AG08395 (cell line): ENCODE measurements at regions not wholly inside any gene's neighbourhood (a gene's known extent, or its start where the extent isn't known, plus 50 kb on each side); places are given as distances from the start of the nearest gene placed in this dataset.
"Not testable (repeated sequence)": the region's sequence is repeated elsewhere in the genome, so short reads cannot be mapped to it uniquely, and the experiment has no call there.

ENCODE experiments used
- DNase-seq: peaks from one replicate; pipeline ENCODE4 v3.0.0; 2012; ENCODE audit warnings: mixed read lengths, low spot score

DNA sequence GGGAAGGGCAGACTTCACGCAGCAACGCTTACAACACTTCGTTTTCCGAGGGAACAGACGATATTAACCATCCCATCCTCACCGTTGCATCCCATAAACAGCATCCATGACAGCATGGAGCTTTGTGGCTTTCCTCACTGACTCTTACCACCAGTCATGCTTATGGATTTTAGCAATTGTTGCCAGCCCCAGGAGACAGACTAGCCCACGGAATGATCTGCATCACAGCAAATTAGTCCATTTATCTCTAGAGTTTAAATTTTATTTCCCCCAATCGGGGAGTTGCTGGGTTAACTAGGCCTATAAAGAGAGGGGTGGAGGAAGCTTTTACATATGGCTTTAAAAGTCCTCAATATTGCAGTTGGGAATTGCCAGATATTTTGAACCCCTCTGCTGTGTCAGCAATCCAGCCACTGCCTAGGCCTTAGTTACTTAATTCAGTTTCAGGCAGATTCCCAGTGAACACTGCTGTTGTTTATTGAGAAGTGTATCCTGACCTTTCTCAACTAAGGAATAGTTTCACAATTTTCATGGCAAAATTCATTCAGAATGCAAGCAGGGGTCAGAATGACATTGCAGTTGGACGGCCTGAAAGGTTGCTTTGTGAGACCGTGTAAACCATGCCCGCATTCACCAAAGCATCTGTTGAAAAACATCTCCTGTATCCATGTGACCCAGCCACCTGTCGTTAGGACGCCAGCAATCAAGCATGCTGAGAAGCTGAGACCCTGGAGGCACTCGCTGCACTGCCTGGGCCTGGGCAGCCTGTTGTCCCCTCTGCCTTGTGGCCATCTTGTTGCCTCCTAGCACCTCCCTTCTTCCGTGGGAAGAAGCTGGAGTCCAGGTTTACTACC is 397.4 kb upstream of the TPM1 start:
- peak; percentile 53 for DNase-seq

DNA sequence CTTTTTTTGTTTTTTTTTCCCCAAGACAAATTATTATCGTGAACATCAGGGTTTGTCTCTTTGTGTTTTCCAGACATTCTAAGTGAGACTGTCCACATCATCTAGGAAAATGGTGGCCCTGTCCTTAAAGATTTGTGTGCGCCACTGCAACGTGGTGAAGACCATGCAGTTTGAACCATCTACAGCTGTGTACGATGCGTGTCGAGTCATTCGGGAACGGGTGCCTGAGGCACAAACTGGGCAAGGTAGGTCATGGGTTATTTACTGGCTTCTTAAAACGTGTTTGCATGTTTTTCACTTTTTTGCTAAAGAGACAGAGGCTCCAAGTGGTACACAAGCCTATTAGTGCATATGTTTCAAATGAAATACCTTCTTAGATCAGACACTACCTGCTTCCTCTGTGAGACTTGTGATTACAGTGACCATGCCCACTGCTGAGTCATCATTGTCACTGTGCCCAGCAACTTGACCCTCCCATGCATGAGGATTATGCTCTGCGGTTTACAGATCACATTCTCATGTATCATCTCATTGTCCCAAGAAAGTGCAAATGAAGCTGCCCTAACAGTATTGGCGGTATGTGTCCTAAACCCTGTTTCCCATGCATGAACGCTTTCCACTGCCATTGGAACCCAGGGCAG is 395.2 kb upstream of the TPM1 start:
- DNase-seq: peak; percentile 84

DNA sequence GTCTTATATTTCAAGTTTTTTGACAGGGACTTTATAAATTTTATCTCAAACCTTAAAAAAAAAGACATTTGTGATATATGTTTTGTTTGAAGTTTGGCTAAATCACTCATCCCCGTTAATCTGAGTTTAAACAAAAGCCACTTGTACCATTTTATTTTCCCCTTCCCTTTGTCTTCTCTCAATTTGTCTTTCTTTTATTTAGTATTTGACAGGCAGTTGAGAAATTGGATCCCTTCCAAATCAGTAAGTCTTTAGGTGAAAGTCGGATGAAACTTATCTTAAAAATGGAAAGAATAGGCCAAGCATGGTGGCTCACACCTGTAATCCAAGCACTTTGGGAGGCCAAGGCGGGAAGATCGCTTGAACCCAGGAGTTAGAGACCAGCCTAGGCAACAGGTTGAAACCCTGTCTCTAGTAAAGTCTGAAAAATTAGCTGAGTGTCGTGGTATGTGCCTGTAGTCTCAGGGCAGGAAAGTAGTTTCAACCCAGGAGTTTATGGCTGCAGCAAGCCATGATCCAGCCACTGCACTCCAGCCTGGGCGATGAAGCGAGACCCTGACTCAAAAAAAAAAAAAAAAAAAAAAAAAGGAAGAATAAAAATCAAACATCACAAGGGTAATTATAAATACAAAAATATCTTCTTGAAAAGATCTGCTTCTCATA is 394.6 kb upstream of the TPM1 start:
- no peak for DNase-seq

DNA sequence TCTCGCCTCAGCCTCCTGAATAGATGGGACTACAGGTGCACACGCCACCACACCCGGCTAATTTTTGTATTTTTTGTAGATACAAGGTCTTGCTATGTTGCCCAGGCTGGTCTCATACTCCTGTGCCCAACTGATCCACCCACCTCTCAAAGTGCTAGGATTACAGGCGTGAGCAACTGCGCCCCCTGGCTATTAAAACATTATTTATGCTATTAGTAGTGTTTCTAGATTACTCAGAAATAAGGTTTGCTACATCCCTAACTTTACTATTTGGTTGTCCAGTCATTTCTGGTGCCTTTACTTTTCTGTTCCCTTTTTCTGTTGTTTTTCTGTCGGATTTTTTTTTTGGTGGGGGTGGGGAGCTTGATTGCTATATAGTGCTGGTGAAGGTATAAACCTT is 393.6 kb upstream of the TPM1 start:
- no peak for DNase-seq

DNA sequence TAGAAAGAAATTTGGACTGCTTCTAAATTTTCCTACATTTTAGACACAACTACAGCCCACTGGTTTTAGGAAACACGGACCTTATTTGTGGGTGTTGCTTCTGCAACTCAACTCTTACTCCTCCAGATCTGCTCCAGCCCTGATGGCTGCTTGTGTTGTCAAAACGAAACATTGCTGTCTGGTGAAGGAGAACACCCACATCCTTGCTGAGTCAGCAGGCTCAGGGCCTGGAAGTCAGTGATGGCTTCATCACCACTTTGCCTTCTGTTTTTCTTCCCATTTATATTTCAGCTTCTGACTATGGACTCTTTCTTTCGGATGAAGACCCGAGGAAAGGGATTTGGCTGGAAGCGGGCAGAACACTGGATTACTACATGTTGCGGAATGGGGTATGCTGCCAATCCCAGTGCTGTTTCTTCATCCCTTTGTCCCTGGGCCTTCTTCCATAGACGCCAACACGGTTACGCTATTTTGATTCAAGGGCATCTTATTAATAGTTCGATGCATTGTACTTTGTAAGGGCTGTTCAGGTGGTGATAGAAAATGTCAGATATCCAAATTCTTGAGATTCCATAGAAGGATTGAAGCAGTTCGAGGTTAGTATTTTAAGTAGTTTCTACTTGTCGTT is 392.6 kb upstream of the TPM1 start:
- peak; percentile 46 for DNase-seq

DNA sequence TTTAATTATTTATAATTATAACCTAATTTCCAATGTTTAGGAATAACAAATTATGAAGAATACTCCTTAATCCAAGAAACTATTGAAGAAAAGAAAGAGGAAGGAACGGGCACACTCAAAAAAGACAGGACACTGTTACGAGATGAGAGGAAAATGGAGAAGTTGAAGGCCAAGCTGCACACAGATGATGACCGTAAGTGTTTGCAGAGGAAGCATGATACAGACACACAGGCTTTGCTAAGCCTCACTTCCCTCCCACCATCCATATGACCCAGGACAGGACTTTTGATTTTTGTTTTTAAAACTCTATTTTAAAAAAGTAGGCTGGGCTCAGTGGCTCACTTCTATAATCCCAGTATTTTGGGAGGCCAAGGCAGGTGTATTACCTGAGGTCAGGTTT is 389.4 kb upstream of the TPM1 start:
- no peak for DNase-seq

DNA sequence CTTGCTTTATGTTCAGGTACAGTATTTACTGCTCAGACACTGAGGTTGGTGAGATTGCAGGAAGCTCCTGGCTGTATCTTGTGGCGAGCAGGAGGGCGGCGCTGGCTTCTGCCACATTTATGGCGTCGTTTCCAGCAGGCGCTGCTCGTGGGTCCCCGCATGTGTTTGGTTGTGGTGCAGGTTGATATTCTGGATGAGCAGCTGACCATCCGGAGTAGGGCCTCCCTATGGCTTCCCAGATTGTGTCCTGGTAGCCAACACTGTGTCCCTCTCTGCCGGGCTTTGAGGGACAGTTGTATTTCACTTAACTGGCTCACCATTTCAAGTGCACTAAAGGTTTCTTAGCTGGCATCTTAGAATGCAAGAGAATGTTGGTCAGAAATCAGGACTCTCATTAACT is 386.5 kb upstream of the TPM1 start:
- DNase-seq: no peak

DNA sequence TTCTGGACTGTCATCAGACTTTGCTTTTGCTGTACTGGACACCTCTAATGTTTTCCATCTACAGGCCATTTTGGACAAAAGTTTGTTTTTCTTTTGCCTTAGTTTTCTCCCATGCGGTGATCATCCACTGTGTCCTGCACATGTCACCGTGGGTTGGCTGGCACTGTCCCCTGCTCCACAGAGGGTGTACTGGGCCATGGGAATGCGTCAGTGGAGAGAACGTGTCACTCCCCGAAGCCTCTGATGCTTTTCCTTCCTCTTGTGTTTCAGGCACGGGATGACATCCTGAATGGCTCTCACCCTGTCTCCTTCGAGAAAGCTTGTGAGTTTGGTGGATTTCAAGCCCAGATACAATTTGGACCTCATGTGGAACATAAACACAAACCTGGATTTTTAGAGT is 385.0 kb upstream of the TPM1 start:
- not testable (repeated sequence) for DNase-seq

DNA sequence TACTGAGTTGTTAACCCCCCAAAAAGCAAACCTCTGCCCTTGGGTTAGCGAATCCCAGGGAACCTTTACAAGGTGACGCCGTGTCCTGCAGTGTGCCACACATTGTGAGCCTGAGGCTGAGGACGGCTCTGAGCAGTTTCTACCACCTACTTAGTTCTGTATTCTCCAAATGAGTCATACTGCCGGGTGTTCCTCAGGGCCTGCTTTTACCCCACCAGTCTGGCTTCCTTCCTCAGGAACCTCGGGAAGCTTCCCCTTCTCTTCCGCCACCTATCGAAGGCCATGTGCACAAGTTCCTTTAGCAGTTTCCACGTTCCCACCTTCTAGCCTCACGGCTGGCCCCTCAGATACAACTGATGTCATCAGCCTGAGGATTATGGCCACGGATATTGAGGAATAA is 384.0 kb upstream of the TPM1 start:
- DNase-seq: no peak

DNA sequence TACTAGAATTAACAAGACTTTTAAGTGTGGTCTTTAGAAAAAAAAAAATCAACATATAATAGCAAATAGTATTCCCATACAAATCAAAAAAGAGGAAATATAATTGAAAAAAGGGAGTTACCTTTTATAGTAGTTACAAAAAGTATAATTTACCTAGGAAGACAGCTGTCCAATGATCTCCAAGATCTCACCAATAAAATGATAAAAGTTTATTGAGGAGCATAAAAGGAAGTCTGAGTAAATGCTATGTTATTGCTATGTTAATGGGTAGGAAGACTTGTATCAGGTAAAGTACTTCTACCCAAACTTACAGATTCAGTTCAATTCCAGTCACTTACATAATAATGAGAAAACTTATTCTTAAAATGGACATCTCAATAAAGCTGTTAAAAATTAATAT is 379.0 kb upstream of the TPM1 start:
- DNase-seq: no peak

DNA sequence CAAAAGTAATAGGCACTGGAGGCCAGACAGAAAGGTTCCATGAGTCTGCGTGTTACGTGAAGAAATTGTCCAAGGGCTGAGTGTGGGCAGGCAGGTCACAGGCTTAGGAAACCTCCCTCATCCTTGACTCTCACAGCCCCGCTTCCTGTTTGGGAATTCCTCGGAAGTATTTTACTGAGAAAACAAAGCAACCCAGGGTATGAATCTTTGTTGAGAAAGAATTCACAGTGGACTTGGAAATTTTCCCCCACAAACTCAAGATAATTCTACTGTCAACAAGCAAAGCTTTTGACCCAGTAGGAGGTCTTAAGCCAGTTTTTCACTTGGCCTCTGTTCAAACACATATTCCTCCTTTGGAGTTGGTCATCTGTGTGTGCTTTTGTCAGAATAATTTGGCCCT is 377.1 kb upstream of the TPM1 start:
- no peak for DNase-seq

DNA sequence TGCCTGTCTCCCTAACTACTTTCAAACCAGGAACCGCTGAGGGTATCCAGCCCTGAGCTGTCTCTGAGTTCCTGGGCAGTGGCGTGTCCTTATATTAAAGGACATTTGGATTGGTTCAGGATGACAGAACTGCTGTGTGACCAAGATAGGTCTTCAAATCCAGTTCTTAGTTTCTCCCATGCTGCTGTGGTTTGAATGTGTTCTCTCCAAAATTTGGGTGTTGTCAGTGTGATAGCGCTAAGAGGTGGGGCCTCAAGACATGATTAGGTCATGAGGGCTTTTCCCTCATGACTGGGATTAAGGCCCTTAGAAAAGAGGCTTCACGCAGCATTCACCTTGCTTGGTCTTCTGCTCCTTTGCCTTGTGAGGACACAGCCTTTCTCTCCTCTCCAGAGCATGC is 376.5 kb upstream of the TPM1 start:
- DNase-seq: no peak

DNA sequence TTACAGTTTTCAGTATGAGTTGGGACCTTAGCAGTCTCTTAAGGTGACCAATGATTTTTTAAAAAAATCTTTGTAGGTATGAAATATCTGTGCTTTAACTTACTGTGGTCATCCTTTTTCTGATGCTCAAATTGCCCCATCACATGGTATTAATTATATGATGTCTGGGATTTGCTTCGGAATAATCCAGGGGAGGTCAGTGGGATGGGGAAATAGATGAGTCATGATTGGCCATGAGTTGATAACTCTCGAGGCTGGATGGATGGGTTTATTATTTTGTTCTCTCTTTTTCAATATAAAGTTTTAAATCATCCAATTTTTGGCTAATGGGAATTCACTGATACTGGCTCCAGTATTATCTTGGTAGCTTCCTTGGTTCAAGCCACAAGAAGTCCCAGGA is 370.3 kb upstream of the TPM1 start:
- DNase-seq: peak; percentile 66

DNA sequence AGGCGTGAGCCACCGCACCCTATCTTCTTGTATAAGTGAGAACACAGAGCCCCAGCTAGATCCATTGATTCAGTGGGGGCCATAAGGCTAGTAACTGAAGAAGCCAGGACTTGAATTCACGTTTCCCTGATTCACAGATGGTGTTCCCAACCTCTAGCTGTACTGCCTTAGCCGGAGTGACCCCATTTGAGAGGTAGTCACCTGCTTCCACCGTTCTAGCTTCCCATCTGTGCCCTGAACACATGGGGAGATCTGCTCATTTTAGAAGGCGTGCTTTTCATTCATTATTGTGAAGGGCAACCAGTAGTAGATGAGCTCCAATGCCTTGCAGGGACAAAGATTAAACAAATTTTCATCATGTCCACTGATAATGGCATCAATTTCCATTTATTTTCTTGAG is 365.7 kb upstream of the TPM1 start:
- no peak for DNase-seq

DNA sequence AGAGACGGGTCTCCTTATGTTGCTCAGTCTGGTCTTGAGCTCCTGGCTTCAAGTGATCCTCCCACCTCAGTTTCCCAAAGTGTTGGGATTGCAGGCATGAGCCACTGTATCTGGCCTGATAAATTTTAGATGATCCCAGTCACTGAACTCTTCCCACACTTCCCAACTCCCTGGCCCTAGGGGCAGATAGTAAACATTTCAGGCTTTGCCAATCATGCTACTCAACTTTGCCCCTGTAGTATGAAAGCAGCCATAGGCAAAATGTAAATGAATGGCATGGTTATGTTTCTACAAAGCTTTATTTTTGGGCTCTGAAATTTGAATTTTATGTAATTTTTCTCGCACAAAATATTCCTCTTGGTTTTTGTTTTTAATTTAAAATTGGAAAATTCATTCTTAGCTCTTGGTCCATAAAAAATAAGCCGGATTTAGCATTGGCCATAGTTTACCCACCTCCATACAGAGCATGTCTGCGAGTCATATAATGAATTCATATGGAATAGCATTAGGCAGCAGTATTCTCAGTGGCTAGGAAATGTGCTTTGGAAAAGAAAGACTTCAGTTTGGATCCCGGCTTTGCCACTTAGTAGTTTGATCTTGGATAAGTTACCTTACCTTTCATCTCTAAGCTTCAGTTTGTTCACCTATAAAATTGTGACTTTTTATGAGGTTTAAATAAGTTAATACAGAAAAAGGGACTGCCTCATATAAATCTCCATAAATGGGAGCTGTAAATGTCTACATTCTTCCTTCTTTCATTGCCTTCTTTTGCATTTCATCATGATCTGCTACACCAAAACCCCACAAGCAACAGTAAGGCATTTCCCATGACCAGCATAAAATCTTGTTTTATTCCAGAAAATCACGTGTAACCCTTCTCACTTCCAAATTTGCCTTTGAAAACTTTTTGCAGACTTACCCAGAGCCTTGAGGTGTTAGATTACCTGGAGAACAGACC is 360.3 kb upstream of the TPM1 start:
- DNase-seq: no peak

DNA sequence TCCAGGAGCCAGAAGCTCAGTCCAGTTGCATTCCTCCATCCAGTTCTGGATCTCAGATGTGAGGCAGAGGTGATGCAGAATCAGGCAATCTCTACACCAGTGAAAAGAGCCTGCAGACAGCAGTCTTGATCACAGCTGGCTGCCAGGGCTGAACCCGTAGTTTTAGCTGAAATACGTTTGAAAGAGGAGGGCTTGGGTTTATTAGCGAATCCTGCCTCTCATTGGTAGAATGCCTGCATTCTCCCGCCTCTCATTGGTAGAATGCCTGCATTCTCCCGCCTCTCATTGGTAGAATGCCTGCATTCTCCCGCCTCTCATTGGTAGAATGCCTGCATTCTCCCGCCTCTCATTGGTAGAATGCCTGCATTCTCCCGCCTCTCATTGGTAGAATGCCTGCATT is 359.4 kb upstream of the TPM1 start:
- not testable (repeated sequence) for DNase-seq

DNA sequence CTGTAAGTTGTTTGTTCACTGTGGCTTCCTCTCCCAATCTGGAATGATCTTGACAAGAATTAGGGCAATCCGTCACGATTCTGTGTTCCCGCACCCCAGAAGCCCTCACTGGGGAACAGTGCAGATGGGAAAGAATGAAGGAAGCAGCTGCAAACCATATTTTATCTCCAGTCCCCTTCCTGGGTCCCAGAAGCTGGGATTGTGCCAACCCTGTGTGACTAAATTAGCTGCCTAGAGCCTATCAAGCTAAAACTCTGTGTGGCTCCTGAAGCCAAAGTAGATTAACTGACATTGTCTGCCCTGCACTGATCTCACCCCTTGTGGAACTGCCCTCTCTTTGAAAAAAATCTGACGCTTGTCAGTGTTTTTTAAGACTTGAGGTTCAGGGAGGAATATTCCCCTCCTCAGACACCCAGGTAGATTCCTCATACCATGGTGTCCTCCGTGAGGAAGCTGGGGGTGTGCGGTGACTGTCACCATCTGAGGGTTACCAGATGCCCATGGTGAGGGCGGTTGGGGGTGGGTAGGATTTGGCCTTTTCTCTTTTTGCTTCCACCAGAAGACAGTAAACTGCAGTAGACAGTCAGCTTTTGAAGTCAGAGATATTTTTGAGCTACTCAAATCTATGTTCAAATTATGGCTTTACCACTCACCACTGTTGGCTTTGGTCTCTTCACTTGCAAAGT is 358.3 kb upstream of the TPM1 start:
- no peak for DNase-seq

DNA sequence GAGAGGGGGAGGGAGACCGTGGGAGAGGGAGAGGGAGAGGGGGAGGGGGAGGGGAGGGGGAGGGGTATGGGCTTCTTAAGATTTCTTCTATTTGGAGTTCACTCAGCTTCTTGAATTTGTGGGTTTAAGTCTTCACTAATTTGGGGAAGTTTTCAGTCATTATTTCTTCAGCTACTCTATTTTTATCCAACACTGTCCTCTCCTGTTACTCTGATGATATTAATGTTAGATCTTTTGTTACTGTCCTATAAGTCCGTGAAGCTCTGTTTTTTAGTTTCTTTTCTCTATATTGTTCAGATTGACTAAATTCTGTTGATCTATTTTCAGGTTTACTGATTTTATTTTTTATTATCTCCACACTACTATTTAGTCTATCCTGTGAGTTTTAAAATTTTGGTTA is 351.5 kb upstream of the TPM1 start:
- no peak for DNase-seq

DNA sequence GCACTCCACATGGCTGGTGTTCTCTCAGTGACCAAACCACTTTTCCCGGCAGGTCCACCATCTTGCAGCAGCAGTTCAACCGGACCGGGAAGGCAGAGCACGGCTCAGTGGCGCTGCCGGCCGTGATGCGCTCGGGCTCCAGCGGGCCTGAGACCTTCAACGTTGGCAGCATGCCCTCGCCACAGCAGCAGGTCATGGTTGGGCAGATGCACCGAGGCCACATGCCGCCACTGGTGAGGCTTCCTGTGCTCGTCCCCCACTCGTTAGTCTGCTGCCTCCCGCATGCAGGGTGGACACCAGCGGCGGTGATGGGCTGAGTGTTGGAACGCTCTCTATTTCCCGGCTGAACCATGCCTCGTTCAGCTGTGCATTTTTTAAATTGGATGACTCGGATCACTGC is 344.9 kb upstream of the TPM1 start:
- DNase-seq: no peak

DNA sequence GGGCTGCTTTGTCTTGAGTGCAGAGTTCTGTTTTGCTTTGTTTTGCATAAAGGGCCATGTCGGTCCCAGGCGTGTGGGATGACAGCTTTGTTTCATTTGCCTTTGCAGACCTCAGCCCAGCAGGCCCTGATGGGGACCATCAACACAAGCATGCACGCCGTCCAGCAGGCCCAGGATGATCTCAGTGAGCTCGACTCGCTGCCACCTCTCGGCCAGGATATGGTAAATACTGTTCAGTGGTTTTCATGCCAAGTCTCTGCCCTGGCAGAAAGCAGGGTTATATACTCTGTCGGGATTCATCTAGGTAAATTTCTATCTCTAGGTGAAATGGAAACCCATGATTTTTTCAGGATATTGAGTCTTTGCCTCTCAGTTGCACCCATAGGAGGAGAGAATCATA is 343.9 kb upstream of the TPM1 start:
- no peak for DNase-seq

DNA sequence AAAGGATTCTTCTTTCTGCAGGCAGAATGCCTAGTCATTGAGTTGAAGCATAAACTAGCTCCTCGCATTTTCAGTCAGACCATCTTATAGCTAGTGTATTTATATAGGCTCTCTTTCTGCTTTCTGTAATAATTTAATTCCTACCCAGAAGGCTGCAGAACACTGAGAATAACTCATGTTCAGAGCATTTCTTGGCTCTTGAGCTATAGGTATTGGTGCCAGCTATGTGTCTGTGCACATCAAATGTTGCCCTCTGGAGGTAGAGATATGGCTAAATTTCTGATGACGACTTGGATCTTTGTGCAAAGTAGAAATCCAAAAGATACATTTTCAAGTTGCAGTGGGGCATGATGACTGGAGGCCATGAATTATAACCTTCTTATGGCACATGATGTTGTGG is 336.2 kb upstream of the TPM1 start:
- no peak for DNase-seq
